ENCODE measurements at regions not wholly inside any gene's neighbourhood (a gene's known extent, or its start where the extent isn't known, plus 50 kb on each side); places are given as distances from the start of the nearest gene placed in this dataset.
A peak's percentile ranks its signal among the peaks of the same experiment; 100 is the strongest.
"Not testable (repeated sequence)": the region's sequence is repeated elsewhere in the genome, so short reads cannot be mapped to it uniquely, and the experiment has no call there.

DNA sequence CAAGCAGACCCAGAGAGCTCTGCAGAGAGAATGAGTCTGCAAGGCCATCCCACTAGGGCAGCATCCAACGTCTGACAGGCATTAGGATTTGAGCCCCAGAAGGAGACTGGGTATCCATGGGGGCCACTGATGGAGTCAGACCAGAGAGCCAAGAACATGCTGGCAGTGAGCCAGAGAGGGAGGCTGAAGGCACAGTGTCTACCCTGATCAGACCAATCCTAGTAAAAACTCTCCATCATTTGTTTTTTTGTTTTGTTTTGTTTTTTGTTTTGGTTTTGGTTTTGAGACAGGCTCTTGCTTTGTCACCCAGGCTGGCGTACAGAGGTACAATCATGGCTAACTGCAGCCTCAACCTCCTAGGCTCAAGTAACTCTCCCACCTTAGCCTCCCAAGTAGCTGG is 133.1 kb upstream of the LYZL2 start:
- DNase-seq, result no peak

DNA sequence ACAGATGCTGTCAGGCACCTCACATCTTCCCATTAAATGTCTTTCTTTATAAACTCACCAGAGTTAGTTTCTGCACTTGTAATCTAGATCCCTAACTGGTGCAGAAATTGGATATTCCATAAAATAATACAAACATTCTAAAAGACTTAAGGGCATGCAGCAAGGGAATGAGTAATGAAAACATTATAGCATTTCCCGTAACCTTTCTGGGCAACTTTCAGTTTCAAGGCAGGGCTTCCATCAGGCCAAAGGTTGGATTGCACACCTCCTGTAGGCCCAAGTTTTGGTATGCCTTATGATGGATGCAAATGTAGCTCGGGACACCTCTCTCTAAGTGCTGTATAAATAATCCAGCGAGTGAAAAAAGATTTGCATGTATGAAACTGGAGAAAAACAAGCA is 129.9 kb upstream of the LYZL2 start:
- no peak for DNase-seq

DNA sequence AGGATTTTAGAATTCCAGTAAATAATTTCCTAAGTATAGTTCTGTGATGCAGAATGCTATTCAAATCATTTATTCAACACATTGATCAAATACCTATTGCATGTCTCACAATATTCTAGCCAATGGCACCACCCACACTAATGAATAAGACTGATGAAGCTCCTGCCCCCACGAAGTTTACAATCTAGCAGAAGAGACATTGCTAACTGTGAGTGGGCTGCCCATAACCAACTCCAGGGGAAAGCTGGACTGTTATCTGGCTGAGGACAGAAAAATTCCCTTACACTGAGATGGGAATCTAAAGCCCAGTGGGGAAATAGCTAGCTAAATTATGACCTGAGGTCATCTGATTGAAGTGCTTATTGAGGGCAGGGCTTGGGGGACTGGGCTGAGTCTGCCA is 128.8 kb upstream of the LYZL2 start:
- DNase-seq, result no peak

DNA sequence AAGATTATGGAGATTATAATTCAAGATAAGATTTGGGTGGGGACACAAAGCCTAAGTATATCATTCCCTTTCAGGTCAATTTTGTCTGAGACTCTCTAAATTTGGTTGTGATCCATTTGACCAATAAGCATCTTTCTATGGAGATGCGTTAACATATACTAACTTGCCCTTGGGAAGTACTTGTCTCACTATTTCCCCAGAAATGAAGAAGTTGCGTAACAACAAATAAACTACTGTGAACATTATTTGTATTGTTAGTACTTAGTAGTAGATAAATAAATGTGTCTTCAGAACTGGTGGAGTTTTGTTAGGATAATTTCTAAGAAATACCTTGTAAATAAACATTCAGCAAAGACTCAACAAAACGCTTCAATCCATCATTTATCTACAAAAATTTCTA is 127.3 kb upstream of the LYZL2 start:
- DNase-seq, result no peak

DNA sequence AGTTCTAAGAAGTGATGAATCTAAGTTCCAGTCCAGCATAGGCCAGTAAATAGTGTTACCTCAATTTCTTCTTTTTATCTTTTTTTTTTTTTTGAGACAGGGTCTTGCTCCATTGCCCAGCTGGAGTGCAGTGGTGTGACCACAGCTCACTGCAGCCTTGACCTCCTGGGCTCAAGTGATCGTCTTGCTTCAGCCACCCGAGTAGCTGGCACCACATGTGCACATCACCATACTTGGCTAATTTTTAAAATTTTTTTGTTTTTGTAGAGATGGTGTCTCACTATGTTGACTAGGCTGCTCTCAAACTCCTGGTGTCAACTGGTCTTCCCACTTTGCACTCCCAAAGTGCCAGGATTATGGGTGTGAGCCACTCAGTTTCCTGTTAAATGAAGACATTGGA is 126.6 kb upstream of the LYZL2 start:
- DNase-seq, result no peak

DNA sequence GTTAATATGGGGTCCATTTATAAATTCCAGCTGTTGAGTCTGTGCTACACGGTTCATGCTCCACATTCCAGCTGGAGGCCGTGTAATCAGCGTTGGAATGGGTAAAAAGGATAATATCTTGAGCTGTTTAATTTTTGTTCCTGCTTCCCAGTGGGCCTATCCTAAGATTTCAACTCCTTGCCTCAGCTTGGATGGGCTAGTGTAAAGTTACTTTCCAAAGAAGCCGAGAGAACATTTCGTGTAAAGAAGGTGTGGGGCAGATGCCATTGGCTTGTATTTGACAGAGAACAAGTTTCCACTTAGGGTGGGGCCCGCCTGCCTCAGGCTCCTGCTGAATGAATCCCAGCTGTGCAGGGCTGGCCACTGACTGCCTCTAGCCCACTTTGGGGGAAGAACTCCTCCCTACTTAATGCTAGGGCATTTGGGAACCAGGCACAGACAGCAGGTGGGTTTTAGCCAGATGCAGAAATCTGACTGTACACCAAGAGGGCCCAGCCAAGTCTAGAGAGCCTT is 125.9 kb upstream of the LYZL2 start:
- no peak for DNase-seq

DNA sequence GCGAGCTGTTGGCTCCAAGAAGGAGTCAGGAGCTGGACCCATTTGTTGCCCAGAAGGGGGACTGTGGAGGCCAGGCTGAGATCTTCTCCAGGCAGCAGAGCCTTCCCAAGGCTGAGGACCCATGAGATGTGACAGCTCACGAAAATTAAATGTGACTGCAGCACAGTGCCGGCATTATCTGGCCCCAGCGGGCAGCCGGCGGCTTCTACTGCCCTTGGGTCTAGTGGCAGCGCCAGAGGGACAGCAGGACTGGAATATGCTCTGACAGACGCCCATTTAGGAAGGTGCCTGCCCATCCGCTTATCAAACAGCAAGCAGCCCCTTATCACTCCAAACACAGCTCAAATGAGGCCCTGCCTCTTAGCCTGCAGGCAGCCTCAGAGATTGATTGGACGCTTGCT is 122.9 kb upstream of the LYZL2 start:
- no peak for DNase-seq

DNA sequence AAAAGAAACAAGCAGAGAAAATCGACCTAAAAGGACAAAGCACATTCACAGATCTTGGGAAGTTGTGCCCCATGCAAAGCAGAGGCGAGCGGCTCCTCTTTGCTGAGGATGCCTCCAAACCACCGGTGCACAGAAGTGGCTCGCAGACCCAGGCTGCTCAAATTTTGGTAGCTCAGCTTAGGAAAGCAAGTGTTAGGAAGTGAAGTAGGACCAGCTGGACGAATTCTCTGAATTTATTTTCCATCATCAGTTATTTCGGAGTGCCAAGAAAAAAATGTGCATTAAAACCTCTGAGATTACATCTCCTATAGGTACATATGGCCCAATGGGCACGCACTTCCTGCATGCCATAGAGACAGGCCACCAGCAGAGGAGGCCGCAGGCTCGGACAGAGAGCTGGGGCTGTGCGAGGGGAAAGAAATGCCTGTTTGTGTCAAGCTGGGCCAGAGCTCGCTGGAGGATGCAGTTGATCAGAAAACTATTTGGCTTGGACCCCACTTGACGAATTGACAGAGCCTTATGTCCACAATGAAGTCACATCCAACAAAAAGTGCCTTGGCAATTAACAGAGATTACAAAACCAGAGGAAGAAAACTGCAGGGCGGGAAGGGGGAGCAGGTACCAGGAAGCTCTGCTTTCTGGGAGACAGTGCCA is 122.3 kb upstream of the LYZL2 start:
- peak in 5 of 6 experiments; percentile 25 to 73 (median 55) for DNase-seq

DNA sequence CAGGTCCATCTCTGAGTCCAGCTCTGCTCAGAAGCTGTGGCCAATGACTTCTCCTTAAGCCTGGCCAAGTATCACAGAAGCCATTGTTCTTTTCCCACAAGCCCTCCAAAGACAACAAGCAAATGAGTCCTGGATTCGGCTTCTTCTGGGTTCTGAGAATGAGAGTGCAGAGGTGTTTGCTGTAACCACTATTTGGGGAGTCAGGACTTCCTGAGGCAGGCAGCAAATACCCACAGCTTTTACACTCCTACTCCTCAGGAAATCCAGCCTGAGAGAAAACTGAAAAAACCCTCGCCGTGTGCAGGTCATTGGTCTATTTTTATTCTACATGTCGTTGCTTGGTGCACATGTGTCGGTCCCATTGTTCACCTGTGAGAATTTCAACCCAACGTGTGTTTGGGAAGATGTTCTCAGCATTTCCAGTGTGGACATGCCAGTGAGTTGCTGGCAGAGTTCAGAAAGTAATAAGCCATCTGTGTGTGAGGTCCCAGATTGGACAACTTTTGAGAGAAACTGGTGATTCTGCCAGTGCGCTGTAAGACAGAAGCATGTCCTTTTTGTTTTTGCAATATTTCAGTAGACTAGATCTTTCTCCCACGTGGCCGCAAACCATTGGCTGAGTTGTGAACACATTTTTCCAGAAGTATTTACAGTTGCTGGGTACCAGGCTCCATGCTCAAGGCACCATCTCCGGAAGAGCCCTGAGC is 121.6 kb upstream of the LYZL2 start:
- DNase-seq, result no peak

DNA sequence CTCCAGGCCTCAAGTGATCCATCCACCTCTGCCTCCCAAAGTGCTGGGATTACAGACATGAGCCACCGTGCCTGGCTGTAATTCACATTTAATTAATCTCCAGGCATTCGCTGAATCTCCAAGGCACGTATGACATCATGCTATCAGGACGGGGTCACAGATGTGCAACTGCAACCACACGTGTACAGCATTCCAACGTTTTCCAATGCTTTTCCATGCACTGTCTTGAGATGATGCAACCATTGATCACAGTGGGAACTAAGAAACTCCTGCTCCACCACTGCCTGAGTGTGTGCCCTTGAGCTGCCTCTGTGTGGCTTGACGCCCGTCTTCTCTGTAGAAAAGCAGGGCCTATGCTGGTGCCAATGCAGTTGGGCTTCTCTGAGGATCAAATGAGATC is 119.8 kb upstream of the LYZL2 start:
- DNase-seq, result no peak

DNA sequence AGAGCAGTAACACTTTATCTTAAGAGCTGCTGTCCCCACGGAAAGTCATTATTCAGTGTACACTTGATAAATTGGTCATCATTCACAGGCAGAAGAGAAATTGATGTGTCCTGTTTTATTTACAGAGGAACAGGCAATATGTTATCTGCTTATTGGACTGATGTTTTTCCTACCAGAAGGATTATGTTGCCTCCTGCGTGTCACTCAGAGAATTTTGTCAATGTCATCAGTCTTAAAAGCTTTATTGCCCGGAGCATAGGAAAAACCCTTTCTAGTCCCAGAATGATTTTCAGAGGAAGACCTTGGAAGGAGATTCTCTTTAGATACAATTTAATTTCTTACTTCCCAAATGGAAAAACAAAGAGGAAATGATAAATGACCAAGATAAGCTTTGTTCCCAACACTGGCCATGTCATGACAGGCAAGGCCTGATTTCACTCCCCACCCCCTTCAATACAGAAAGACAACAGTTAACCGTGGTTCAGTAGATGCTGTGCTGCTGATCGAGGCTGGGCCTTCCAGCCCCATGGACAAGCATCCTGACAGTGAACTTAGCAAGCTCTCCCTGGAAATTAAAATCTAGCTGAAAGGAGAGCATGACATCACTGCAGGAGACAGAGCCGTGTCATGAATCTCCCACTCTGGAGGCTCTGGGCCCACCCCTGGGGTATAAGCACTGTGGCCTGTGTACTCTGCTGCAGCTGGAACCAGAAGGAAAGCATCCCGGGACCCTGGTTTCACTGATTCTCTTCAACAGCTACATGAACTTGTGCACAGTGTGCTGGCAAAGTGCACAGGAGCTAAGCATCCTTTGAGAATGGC is 118.8 kb upstream of the LYZL2 start:
- no peak for DNase-seq

DNA sequence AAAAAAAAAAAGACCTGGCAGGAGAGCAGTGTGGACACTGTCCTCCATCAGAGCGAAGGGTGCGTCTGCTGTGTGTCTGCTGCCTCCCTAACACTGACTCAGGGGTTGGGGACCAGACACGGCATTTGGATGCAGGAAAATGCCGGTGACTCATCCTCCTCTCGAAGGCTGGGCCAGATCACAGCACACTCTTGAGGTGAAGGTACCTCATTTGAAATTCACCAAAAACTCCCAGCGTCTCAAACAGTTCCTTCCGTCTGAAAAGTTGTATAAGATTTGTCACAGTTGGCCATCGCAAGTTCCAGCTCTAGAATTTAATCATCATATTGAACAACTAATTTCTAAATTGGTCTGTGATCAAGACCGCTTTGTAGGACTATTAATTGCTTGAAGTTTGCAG is 118.1 kb upstream of the LYZL2 start:
- DNase-seq, result no peak

DNA sequence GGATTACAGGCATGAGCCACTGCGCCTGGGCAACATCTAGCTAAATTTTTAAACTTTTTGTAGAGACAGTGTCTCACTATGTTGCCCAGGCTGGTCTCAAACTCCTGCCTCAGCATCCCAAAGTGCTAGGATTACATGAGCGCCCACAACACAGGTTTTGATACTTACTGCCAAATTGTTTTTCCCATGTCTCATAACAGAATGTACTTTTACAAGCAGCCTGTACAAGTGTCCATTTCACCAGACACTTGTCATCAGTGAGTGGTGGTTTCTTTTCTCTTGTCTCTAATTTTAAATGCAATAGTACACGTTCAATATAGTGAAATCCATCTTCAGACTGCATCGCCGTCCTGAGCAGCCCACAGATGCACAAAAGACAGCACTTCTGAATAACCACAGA is 116.4 kb upstream of the LYZL2 start:
- DNase-seq, result no peak

DNA sequence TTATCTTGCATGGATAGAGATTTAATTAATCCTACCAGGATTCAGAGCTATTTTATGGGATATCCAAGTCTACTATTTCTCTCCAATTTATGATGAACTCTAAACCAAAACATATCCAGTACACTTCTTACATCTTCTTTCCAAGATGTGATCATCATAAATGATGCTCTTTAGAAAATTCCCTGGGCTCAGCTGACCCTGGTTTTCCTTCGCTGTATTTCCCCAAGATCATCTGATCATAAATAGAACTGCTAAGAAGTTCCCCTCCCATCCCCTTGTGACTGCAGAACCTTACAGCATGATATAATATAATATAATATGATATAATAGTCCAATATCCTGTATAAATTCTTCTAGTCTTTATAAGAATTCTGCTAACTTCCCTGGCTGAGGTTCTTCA is 114.6 kb upstream of the LYZL2 start:
- no peak for DNase-seq

DNA sequence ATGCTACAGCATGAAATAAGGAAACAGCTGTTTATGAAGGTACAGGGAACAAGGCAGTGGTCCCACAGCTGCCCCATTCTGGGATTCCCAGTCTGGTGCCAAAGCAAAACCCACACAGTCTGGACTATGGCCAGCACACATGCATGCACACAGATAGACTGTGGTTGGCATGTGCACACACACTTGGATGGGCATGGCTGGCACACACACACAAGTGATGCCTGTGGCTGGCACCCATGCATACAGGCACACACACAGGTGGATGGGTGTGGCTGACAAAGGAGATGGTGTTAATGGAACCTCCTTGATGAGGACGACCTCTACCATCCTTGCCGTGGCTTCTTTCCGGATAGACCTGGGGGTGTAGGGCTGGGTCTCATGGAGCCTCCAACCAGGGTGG is 114.0 kb upstream of the LYZL2 start:
- no peak for DNase-seq

DNA sequence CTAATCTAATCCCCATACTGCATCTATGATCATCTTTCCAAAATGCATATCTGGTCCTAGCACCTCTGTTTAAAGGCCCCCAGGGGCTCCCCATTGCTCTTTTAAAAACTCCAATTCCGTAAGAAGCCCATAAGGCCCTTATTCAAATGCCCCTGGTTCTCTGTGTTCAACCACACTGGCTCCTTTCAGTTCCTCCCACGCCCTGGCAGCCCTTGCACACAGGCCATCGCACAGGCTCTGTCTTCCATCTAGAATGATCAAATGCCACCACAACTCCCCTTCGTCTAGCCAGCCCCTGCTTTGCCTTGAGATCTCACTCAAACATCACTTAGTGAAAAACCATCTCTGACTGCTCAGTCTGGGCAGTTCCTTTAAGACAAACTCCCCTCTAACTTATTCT is 112.9 kb upstream of the LYZL2 start:
- no peak for DNase-seq

DNA sequence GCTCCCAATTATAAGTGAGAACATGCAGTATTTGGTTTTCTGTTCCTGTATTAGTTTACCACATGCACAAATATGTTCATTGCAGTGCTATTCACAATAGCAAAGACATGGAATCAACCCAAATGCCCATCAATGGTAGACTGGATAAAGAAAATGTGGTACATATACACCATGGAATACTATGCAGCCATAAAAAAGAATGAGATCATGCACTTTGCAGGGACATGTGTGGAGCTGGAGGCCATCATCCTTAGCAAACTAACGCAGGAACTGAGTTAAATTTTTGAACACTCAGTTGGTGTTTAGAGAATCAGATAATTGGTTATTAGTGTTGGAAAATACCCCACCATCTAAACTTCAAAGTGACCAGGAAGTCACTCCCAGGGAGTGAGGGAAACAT is 111.2 kb upstream of the LYZL2 start:
- DNase-seq, result not testable (repeated sequence)

DNA sequence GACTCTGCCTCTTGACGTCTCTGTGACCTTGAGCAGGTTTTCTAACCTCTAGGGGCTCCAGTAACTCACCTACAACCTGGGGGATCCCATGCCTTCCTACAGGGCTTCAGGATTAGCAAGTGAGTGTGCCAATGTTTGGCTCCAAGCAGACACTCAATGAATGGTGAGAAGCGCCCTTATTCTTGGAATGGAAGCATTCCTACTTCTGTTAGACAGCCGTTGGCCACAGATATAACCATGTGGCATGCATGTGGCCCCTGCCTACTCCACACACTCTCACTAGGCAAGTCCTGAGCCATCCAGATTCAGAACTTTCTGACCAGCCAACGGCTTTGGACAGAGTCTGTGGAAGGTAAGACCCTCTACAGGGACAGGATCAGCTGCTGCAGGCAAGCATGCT is 108.9 kb upstream of the LYZL2 start:
- no peak for DNase-seq

DNA sequence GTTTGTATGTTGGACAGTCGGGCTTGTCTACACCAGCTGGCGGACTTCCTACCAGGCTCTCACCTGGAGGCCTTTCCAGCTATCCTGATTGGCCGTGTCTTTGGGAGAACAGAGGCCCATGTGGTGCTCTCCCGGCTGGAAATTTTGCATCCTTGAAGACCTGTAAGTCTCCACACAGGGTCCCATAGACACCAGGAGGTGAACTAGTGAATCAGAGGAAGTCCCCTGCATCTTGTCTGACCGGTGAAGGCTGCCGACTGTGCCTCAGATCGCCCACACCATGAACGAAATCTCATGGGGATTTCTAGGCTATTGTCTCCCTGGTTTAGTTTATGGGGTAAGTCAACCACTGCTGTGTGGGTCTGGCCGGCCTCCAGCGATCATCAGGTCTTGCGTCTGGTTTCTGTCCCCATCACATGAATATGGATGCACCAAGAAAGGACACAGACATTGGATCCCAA is 108.4 kb upstream of the LYZL2 start:
- no peak for DNase-seq

DNA sequence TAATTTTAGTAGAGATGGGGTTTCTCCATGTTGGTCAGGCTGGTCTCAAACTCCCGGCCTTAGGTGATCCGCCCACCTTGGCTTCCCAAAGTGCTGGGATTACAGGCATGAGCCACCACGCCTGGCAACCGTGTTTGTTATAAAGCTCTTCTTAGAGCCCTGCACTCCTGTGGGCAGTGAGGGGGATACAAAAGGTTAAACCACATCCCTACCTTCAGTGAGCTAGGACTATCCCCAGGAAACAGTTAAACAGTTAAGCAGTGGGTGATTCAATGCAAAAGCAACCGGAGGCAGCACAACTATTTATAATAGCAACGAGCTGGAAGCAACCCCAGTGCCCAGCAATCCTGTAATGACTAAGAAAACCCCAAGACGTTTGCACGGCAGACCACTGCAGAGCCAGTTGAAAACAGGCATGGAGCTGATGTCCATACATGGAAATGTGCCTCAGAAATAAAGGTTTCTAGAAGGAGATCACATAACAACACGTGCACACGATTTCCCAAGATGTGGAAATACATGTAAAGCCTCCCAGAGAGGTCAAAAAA is 107.2 kb upstream of the LYZL2 start:
- no peak for DNase-seq

DNA sequence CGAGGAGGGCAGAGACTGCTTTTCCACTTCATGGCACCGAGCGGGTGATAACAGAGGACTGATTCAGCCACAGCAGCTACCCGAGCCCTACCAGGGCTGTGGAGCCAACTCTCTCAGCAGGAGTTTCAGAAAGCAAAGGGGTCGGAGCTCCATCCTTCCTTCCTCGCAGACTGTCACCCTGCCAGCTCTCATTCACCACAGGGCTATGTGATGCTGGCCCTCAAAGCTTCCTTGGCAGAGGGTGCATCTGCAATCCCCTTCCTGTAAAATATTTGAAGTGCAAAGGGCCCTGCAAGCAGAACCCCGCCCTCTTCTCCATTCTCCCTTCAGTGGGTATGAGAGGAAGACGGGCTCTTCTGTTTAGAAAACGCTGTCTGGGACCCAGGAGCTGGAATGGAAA is 105.3 kb upstream of the LYZL2 start:
- no peak for DNase-seq

DNA sequence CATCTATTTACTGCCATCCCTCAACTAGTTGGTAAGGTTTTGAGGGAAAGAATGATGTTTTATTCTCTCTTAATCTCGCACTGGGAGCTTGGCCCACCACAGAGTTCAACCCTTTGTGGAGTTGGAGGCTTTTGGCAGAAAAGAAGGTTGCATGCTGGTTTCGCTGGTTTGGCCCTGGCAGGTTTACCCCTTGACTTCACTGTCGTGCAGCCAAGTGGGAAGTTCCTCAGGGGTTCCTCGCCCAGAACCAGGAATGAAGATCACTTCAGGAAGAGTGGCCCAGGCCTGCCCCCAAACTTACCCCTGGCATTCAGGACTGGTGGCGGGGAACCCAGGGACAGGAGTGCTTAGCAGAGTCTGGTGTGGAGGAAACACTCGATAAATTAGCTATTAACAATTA is 103.1 kb upstream of the LYZL2 start:
- DNase-seq, result no peak

DNA sequence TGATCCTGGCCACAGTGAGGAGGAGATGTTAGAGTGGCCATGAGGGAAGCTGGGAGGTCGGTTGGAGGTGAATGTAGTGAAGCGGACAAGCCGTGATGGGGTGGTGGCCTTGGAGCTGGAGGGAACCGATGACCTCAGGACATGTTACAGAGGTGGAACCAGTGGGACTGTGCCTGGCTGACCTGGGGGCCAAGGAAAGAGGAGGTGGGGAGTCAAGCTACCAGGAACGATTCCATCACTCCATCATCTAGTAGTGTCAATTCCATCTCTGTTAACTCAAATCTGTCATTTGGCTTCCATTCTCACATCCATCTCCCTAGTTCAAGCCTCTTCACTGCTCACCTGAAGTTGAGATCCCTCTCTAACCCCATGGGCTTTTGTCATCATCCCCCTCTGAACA is 102.4 kb upstream of the LYZL2 start:
- no peak for DNase-seq

DNA sequence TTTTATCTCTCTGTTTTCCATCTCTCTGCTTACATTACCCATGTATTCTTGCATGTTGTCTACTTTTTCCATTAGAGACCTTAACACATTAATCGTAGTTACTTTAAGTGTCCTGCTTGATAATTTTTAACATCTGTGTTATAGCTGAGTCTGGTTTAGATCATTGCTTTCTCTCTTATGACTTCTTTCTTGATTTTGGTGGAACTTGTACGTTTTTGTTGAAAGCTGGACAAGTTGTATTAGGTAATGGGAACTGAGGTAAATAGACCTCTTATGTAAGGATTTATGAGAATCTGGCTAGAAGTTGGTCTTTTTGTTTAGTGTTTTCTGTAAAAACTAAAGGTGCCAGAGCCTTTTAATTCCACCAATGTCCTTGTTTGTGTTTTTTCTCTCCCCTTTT is 100.8 kb upstream of the LYZL2 start:
- no peak for DNase-seq

Data from stimulated activated naive CD4-positive, alpha-beta T cell (primary cell).